Neural cell (in vitro differentiated cells): ENCODE measurements at regions not wholly inside any gene's neighbourhood (a gene's known extent, or its start where the extent isn't known, plus 50 kb on each side); places are given as distances from the start of the nearest gene placed in this dataset.

Source experiments
- CTCF ChIP-seq: fragments of 450-650 bp; IDR thresholded peaks from 2 replicates; pipeline ENCODE4 v1.5.1; 2014; ENCODE audit warnings: antibody characterized with exemption, mild to moderate bottlenecking, moderate library complexity; ENCODE audit not compliant: poor library complexity, severe bottlenecking
- EP300 ChIP-seq: fragments of 450-650 bp; conservative IDR thresholded peaks from 2 replicates; pipeline ENCODE4 v1.6.1; 2014; ENCODE audit warnings: antibody characterized with exemption, mild to moderate bottlenecking, moderate library complexity; ENCODE audit not compliant: poor library complexity, severe bottlenecking
- EZH2 ChIP-seq: fragments of 200-600, 300-800 bp; shearing (Covaris generic), sonication (generic); IDR thresholded peaks from 2 replicates; pipeline ENCODE4 v1.6.1; 2014; ENCODE audit warnings: antibody characterized with exemption, low read length, borderline replicate concordance, mild to moderate bottlenecking; ENCODE audit not compliant: insufficient read depth, poor library complexity, severe bottlenecking
- MXI1 ChIP-seq: fragments of 450-650 bp; conservative IDR thresholded peaks from 2 replicates; pipeline ENCODE4 v1.6.1; 2014; ENCODE audit warnings: antibody characterized with exemption, mild to moderate bottlenecking; ENCODE audit not compliant: poor library complexity, severe bottlenecking
- POLR2AphosphoS5 ChIP-seq: IDR thresholded peaks from 2 replicates; pipeline ENCODE4 v1.6.1; 2012
- RAD21 ChIP-seq: fragments of 450-650 bp; conservative IDR thresholded peaks from 2 replicates; pipeline ENCODE4 v1.6.1; 2014; ENCODE audit warnings: antibody characterized with exemption, mild to moderate bottlenecking, moderate library complexity
- REST ChIP-seq: IDR thresholded peaks from 2 replicates; pipeline ENCODE4 v1.6.1; 2012; ENCODE audit warnings: borderline replicate concordance
- TAF1 ChIP-seq: IDR thresholded peaks from 2 replicates; pipeline ENCODE4 v1.6.1; 2012; ENCODE audit warnings: low read depth

GRCh38 chr9:10946676-10947410 is 334.0 kb upstream of the PTPRD start:
- TF ChIP-seq CTCF (no peak), EP300 (no peak), POLR2AphosphoS5 (no peak), EZH2 (no peak), TAF1 (no peak), REST (no peak), MXI1 (no peak), RAD21 (no peak)
